H9 (cell line): ENCODE measurements at regions not wholly inside any gene's neighbourhood (a gene's known extent, or its start where the extent isn't known, plus 50 kb on each side); places are given as distances from the start of the nearest gene placed in this dataset.

Source experiments
- DNase-seq: peaks from one replicate; pipeline ENCODE4 v3.0.0-alpha.2; 2017
- H2AFZ ChIP-seq: one replicate; pipeline ENCODE4 v1.6.1; 2013; ENCODE audit warnings: mild to moderate bottlenecking, low read length, control low read depth, moderate library complexity
- H2AK5ac ChIP-seq: 2 replicates; pipeline ENCODE4 v1.6.1; 2013; ENCODE audit warnings: low read length, control low read depth, mixed read lengths; ENCODE audit not compliant: insufficient read length
- H2BK120ac ChIP-seq: one replicate; pipeline ENCODE4 v1.6.1; 2013; ENCODE audit warnings: low read depth, mild to moderate bottlenecking, low read length, control low read depth, inconsistent platforms; ENCODE audit not compliant: poor library complexity, severe bottlenecking
- H2BK12ac ChIP-seq: 2 replicates; pipeline ENCODE4 v1.6.1; 2013; ENCODE audit warnings: low read length, control low read depth, mixed read lengths, low read depth; ENCODE audit not compliant: insufficient read length
- H2BK15ac ChIP-seq: 2 replicates; pipeline ENCODE4 v1.6.1; 2013; ENCODE audit warnings: low read depth, low read length, control low read depth
- H2BK20ac ChIP-seq: one replicate; pipeline ENCODE4 v1.6.1; 2013; ENCODE audit warnings: low read depth, mild to moderate bottlenecking, low read length, control low read depth, inconsistent platforms; ENCODE audit not compliant: poor library complexity, severe bottlenecking
- H2BK5ac ChIP-seq: 2 replicates; pipeline ENCODE4 v1.6.1; 2013; ENCODE audit warnings: low read length, control low read depth, mixed read lengths; ENCODE audit not compliant: insufficient read length
- H3K14ac ChIP-seq: 2 replicates; pipeline ENCODE4 v1.6.1; 2013; ENCODE audit warnings: low read length, control low read depth; ENCODE audit not compliant: insufficient read depth
- H3K18ac ChIP-seq: 2 replicates; pipeline ENCODE4 v1.6.1; 2013; ENCODE audit warnings: low read depth, mild to moderate bottlenecking, mixed read lengths, low read length, control low read depth; ENCODE audit not compliant: insufficient read length
- H3K23ac ChIP-seq: 2 replicates; pipeline ENCODE4 v1.6.1; 2013; ENCODE audit warnings: low read length, control low read depth, mixed read lengths, low read depth; ENCODE audit not compliant: insufficient read length
- H3K23me2 ChIP-seq: 2 replicates; pipeline ENCODE4 v1.6.1; 2013; ENCODE audit warnings: low read depth, mild to moderate bottlenecking, mixed read lengths, low read length, control low read depth; ENCODE audit not compliant: insufficient read length, poor library complexity, severe bottlenecking
- H3K27ac ChIP-seq: 2 replicates; pipeline ENCODE4 v1.5.1; 2013; ENCODE audit warnings: low read length, control low read depth, mixed read lengths, low read depth; ENCODE audit not compliant: insufficient read length
- H3K27me3 ChIP-seq: 2 replicates; pipeline ENCODE4 v1.6.1; 2013; ENCODE audit warnings: low read length, control low read depth, inconsistent platforms; ENCODE audit not compliant: insufficient read depth
- H3K4ac ChIP-seq: 2 replicates; pipeline ENCODE4 v1.6.1; 2013; ENCODE audit warnings: low read depth, mild to moderate bottlenecking, control low read depth, inconsistent platforms, low read length, moderate library complexity
- H3K4me1 ChIP-seq: 2 replicates; pipeline ENCODE4 v1.6.1; 2013; ENCODE audit warnings: low read length, control low read depth, inconsistent platforms; ENCODE audit not compliant: insufficient read depth
- H3K4me2 ChIP-seq: 2 replicates; pipeline ENCODE4 v1.6.1; 2013; ENCODE audit warnings: low read length, control low read depth, mixed read lengths; ENCODE audit not compliant: insufficient read length, insufficient read depth
- H3K56ac ChIP-seq: 2 replicates; pipeline ENCODE4 v1.6.1; 2013; ENCODE audit warnings: low read depth, mild to moderate bottlenecking, mixed read lengths, low read length, control low read depth; ENCODE audit not compliant: insufficient read length
- H3K79me1 ChIP-seq: 2 replicates; pipeline ENCODE4 v1.6.1; 2013; ENCODE audit warnings: low read depth, mild to moderate bottlenecking, moderate library complexity, low read length, control low read depth, inconsistent platforms; ENCODE audit not compliant: insufficient read depth, poor library complexity, severe bottlenecking
- H3K79me2 ChIP-seq: 2 replicates; pipeline ENCODE4 v1.6.1; 2013; ENCODE audit warnings: low read length, control low read depth, inconsistent platforms; ENCODE audit not compliant: insufficient read depth
- H3K9ac ChIP-seq: 2 replicates; pipeline ENCODE4 v1.6.1; 2013; ENCODE audit warnings: low read length, control low read depth, mixed read lengths; ENCODE audit not compliant: insufficient read length; ENCODE audit errors: extremely low read depth
- H3K9me3 ChIP-seq: one replicate; pipeline ENCODE4 v1.6.1; 2013; ENCODE audit warnings: low read depth, low read length, inconsistent platforms; ENCODE audit not compliant: control insufficient read depth
- H3T11ph ChIP-seq: one replicate; pipeline ENCODE4 v1.6.1; 2013; ENCODE audit warnings: mild to moderate bottlenecking, low read length, control low read depth, inconsistent platforms
- H4K20me1 ChIP-seq: one replicate; pipeline ENCODE4 v1.6.1; 2013; ENCODE audit not compliant: control insufficient read depth, insufficient read length, insufficient read depth
- H4K5ac ChIP-seq: 2 replicates; pipeline ENCODE4 v1.6.1; 2013; ENCODE audit warnings: low read depth, mild to moderate bottlenecking, mixed read lengths, low read length, control low read depth; ENCODE audit not compliant: insufficient read length
- H4K8ac ChIP-seq: replicated peaks from 2 replicates; pipeline ENCODE4 v1.6.1; 2013; ENCODE audit warnings: low read length, control low read depth, mixed read lengths, low read depth; ENCODE audit not compliant: insufficient read length
- H4K91ac ChIP-seq: 2 replicates; pipeline ENCODE4 v1.6.1; 2013; ENCODE audit warnings: low read depth, mild to moderate bottlenecking, moderate library complexity, mixed read lengths, low read length, control low read depth; ENCODE audit not compliant: insufficient read length
- H3K27ac Mint-ChIP-seq, 3 experiments: 2 replicates in 2 of 3; 3 replicates in 1 of 3; pipeline ENCODE4 v1.8.0; 2020 to 2021; ENCODE audit warnings: mixed read lengths in 3 of 3, mild to moderate bottlenecking in 1 of 3, moderate library complexity in 1 of 3
- H3K27me3 Mint-ChIP-seq: 2 replicates; pipeline ENCODE4 v1.8.0; 2021; ENCODE audit warnings: low read depth, mild to moderate bottlenecking, moderate library complexity, mixed read lengths
- H3K36me3 Mint-ChIP-seq, 3 experiments: 2 replicates in 2 of 3; 3 replicates in 1 of 3; pipeline ENCODE4 v1.8.0; 2020 to 2021; ENCODE audit warnings: low read depth in 3 of 3, mixed read lengths in 3 of 3; ENCODE audit not compliant: insufficient read depth in 1 of 3
- H3K4me1 Mint-ChIP-seq, 2 experiments: 2 replicates each; pipeline ENCODE4 v1.8.0; 2020; ENCODE audit warnings: mixed read lengths in 2 of 2
- H3K4me3 Mint-ChIP-seq, 2 experiments: 2 replicates in 1 of 2; 3 replicates in 1 of 2; pipeline ENCODE4 v1.8.0; 2020 to 2021; ENCODE audit warnings: mild to moderate bottlenecking in 2 of 2, mixed read lengths in 2 of 2, moderate library complexity in 1 of 2
- H3K9me3 Mint-ChIP-seq, 2 experiments: 2 replicates in 1 of 2; 3 replicates in 1 of 2; pipeline ENCODE4 v1.8.0; 2020; ENCODE audit warnings: mild to moderate bottlenecking in 2 of 2, mixed read lengths in 2 of 2, moderate library complexity in 1 of 2
- CTCF ChIP-seq: fragments of 200-600 bp; sonication (generic); conservative IDR thresholded peaks from 3 replicates; pipeline ENCODE4 v1.8.0; 2021; ENCODE audit warnings: antibody characterized with exemption, mild to moderate bottlenecking
- WGBS: extraction: QIAGEN DNeasy Blood & Tissue Kit; methylation state at CpG from one replicate; pipeline ENCODE4 v1.1.7; 2013; ENCODE audit warnings: missing lambda C conversion rate, low lambda C conversion rate, mixed read lengths; ENCODE audit not compliant: insufficient read length; ENCODE audit errors: extremely low coverage; 5-methylcytosine and 5-hydroxymethylcytosine counted together

GRCh38 chr4:81647388-81647787 is 175.7 kb upstream of the RASGEF1B start:
- no peak overlapping the region for H4K91ac ChIP-seq
- H3K79me1 ChIP-seq, result no peaks in the 10 kb centered on the region
- H4K20me1 ChIP-seq, result no peaks in the 10 kb centered on the region
- H3K56ac ChIP-seq, result no peak overlapping the region
- H2BK120ac ChIP-seq, result no peak overlapping the region
- H3K14ac ChIP-seq, result no peak overlapping the region
- no peaks in the 10 kb centered on the region for H3K9me3 ChIP-seq
- no peak overlapping the region for H2BK5ac ChIP-seq
- TF ChIP-seq CTCF, result no peak
- H3K4ac ChIP-seq, result no peak overlapping the region
- Mint-ChIP-seq H3K4me3 (no peak overlapping the region), H3K9me3 (peaks cover 0 to 2% of the 10 kb centered on the region in 2 experiments; a peak in 2 of 5 replicates), H3K36me3 (peaks cover 0 to 2% (median 0%) of the 10 kb centered on the region in 3 experiments; a peak in 2 of 7 replicates), H3K4me1 (peaks cover 34 to 41% of the 10 kb centered on the region in 2 experiments), H3K27me3 (peaks cover 94% of the 10 kb centered on the region), H3K27ac (no peak overlapping the region)
- peak; percentile 29 for DNase-seq
- H2AK5ac ChIP-seq, result no peak overlapping the region
- no peak overlapping the region for H4K8ac ChIP-seq
- no peak overlapping the region for H2AFZ ChIP-seq
- no peak overlapping the region for H3K23ac ChIP-seq
- H3K18ac ChIP-seq, result no peak overlapping the region
- WGBS, result no CpG with 5 or more reads among the region's 2 CpGs
- no peak overlapping the region for H4K5ac ChIP-seq
- no peaks in the 10 kb centered on the region for H3K23me2 ChIP-seq
- H3K4me1 ChIP-seq, result peaks cover 7% of the 10 kb centered on the region; the same call in 1 of the 2 replicates
- no peak overlapping the region for H3T11ph ChIP-seq
- H3K27me3 ChIP-seq, result peaks cover 21% of the 10 kb centered on the region; the same call in 1 of the 2 replicates
- no peak overlapping the region for H3K4me2 ChIP-seq
- H3K79me2 ChIP-seq, result no peaks in the 10 kb centered on the region
- no peak overlapping the region for H2BK12ac ChIP-seq
- H2BK20ac ChIP-seq, result no peak overlapping the region
- H3K9ac ChIP-seq, result no peak overlapping the region
- no peak overlapping the region for H3K27ac ChIP-seq
- H2BK15ac ChIP-seq, result no peak overlapping the region
